H9 (cell line): ENCODE measurements at regions not wholly inside any gene's neighbourhood (a gene's known extent, or its start where the extent isn't known, plus 50 kb on each side); places are given as distances from the start of the nearest gene placed in this dataset.

Experiments used
- DNase-seq: peaks from one replicate; pipeline ENCODE4 v3.0.0-alpha.2; 2017
- H2AFZ ChIP-seq: one replicate; pipeline ENCODE4 v1.6.1; 2013; ENCODE audit warnings: mild to moderate bottlenecking, low read length, control low read depth, moderate library complexity
- H2AK5ac ChIP-seq: 2 replicates; pipeline ENCODE4 v1.6.1; 2013; ENCODE audit warnings: low read length, control low read depth, mixed read lengths; ENCODE audit not compliant: insufficient read length
- H2BK120ac ChIP-seq: one replicate; pipeline ENCODE4 v1.6.1; 2013; ENCODE audit warnings: low read depth, mild to moderate bottlenecking, low read length, control low read depth, inconsistent platforms; ENCODE audit not compliant: poor library complexity, severe bottlenecking
- H2BK12ac ChIP-seq: 2 replicates; pipeline ENCODE4 v1.6.1; 2013; ENCODE audit warnings: low read length, control low read depth, mixed read lengths, low read depth; ENCODE audit not compliant: insufficient read length
- H2BK15ac ChIP-seq: 2 replicates; pipeline ENCODE4 v1.6.1; 2013; ENCODE audit warnings: low read depth, low read length, control low read depth
- H2BK20ac ChIP-seq: one replicate; pipeline ENCODE4 v1.6.1; 2013; ENCODE audit warnings: low read depth, mild to moderate bottlenecking, low read length, control low read depth, inconsistent platforms; ENCODE audit not compliant: poor library complexity, severe bottlenecking
- H2BK5ac ChIP-seq: 2 replicates; pipeline ENCODE4 v1.6.1; 2013; ENCODE audit warnings: low read length, control low read depth, mixed read lengths; ENCODE audit not compliant: insufficient read length
- H3K14ac ChIP-seq: 2 replicates; pipeline ENCODE4 v1.6.1; 2013; ENCODE audit warnings: low read length, control low read depth; ENCODE audit not compliant: insufficient read depth
- H3K18ac ChIP-seq: 2 replicates; pipeline ENCODE4 v1.6.1; 2013; ENCODE audit warnings: low read depth, mild to moderate bottlenecking, mixed read lengths, low read length, control low read depth; ENCODE audit not compliant: insufficient read length
- H3K23ac ChIP-seq: 2 replicates; pipeline ENCODE4 v1.6.1; 2013; ENCODE audit warnings: low read length, control low read depth, mixed read lengths, low read depth; ENCODE audit not compliant: insufficient read length
- H3K23me2 ChIP-seq: 2 replicates; pipeline ENCODE4 v1.6.1; 2013; ENCODE audit warnings: low read depth, mild to moderate bottlenecking, mixed read lengths, low read length, control low read depth; ENCODE audit not compliant: insufficient read length, poor library complexity, severe bottlenecking
- H3K27ac ChIP-seq: 2 replicates; pipeline ENCODE4 v1.5.1; 2013; ENCODE audit warnings: low read length, control low read depth, mixed read lengths, low read depth; ENCODE audit not compliant: insufficient read length
- H3K27me3 ChIP-seq: 2 replicates; pipeline ENCODE4 v1.6.1; 2013; ENCODE audit warnings: low read length, control low read depth, inconsistent platforms; ENCODE audit not compliant: insufficient read depth
- H3K4ac ChIP-seq: 2 replicates; pipeline ENCODE4 v1.6.1; 2013; ENCODE audit warnings: low read depth, mild to moderate bottlenecking, control low read depth, inconsistent platforms, low read length, moderate library complexity
- H3K4me1 ChIP-seq: 2 replicates; pipeline ENCODE4 v1.6.1; 2013; ENCODE audit warnings: low read length, control low read depth, inconsistent platforms; ENCODE audit not compliant: insufficient read depth
- H3K4me2 ChIP-seq: 2 replicates; pipeline ENCODE4 v1.6.1; 2013; ENCODE audit warnings: low read length, control low read depth, mixed read lengths; ENCODE audit not compliant: insufficient read length, insufficient read depth
- H3K56ac ChIP-seq: 2 replicates; pipeline ENCODE4 v1.6.1; 2013; ENCODE audit warnings: low read depth, mild to moderate bottlenecking, mixed read lengths, low read length, control low read depth; ENCODE audit not compliant: insufficient read length
- H3K79me1 ChIP-seq: 2 replicates; pipeline ENCODE4 v1.6.1; 2013; ENCODE audit warnings: low read depth, mild to moderate bottlenecking, moderate library complexity, low read length, control low read depth, inconsistent platforms; ENCODE audit not compliant: insufficient read depth, poor library complexity, severe bottlenecking
- H3K79me2 ChIP-seq: 2 replicates; pipeline ENCODE4 v1.6.1; 2013; ENCODE audit warnings: low read length, control low read depth, inconsistent platforms; ENCODE audit not compliant: insufficient read depth
- H3K9ac ChIP-seq: 2 replicates; pipeline ENCODE4 v1.6.1; 2013; ENCODE audit warnings: low read length, control low read depth, mixed read lengths; ENCODE audit not compliant: insufficient read length; ENCODE audit errors: extremely low read depth
- H3K9me3 ChIP-seq: one replicate; pipeline ENCODE4 v1.6.1; 2013; ENCODE audit warnings: low read depth, low read length, inconsistent platforms; ENCODE audit not compliant: control insufficient read depth
- H3T11ph ChIP-seq: one replicate; pipeline ENCODE4 v1.6.1; 2013; ENCODE audit warnings: mild to moderate bottlenecking, low read length, control low read depth, inconsistent platforms
- H4K20me1 ChIP-seq: one replicate; pipeline ENCODE4 v1.6.1; 2013; ENCODE audit not compliant: control insufficient read depth, insufficient read length, insufficient read depth
- H4K5ac ChIP-seq: 2 replicates; pipeline ENCODE4 v1.6.1; 2013; ENCODE audit warnings: low read depth, mild to moderate bottlenecking, mixed read lengths, low read length, control low read depth; ENCODE audit not compliant: insufficient read length
- H4K8ac ChIP-seq: replicated peaks from 2 replicates; pipeline ENCODE4 v1.6.1; 2013; ENCODE audit warnings: low read length, control low read depth, mixed read lengths, low read depth; ENCODE audit not compliant: insufficient read length
- H4K91ac ChIP-seq: 2 replicates; pipeline ENCODE4 v1.6.1; 2013; ENCODE audit warnings: low read depth, mild to moderate bottlenecking, moderate library complexity, mixed read lengths, low read length, control low read depth; ENCODE audit not compliant: insufficient read length
- H3K27ac Mint-ChIP-seq, 3 experiments: 2 replicates in 2 of 3; 3 replicates in 1 of 3; pipeline ENCODE4 v1.8.0; 2020 to 2021; ENCODE audit warnings: mixed read lengths in 3 of 3, mild to moderate bottlenecking in 1 of 3, moderate library complexity in 1 of 3
- H3K27me3 Mint-ChIP-seq: 2 replicates; pipeline ENCODE4 v1.8.0; 2021; ENCODE audit warnings: low read depth, mild to moderate bottlenecking, moderate library complexity, mixed read lengths
- H3K36me3 Mint-ChIP-seq, 3 experiments: 2 replicates in 2 of 3; 3 replicates in 1 of 3; pipeline ENCODE4 v1.8.0; 2020 to 2021; ENCODE audit warnings: low read depth in 3 of 3, mixed read lengths in 3 of 3; ENCODE audit not compliant: insufficient read depth in 1 of 3
- H3K4me1 Mint-ChIP-seq, 2 experiments: 2 replicates each; pipeline ENCODE4 v1.8.0; 2020; ENCODE audit warnings: mixed read lengths in 2 of 2
- H3K4me3 Mint-ChIP-seq, 2 experiments: 2 replicates in 1 of 2; 3 replicates in 1 of 2; pipeline ENCODE4 v1.8.0; 2020 to 2021; ENCODE audit warnings: mild to moderate bottlenecking in 2 of 2, mixed read lengths in 2 of 2, moderate library complexity in 1 of 2
- H3K9me3 Mint-ChIP-seq, 2 experiments: 2 replicates in 1 of 2; 3 replicates in 1 of 2; pipeline ENCODE4 v1.8.0; 2020; ENCODE audit warnings: mild to moderate bottlenecking in 2 of 2, mixed read lengths in 2 of 2, moderate library complexity in 1 of 2
- CTCF ChIP-seq: fragments of 200-600 bp; sonication (generic); conservative IDR thresholded peaks from 3 replicates; pipeline ENCODE4 v1.8.0; 2021; ENCODE audit warnings: antibody characterized with exemption, mild to moderate bottlenecking
- WGBS: extraction: QIAGEN DNeasy Blood & Tissue Kit; methylation state at CpG from one replicate; pipeline ENCODE4 v1.1.7; 2013; ENCODE audit warnings: missing lambda C conversion rate, low lambda C conversion rate, mixed read lengths; ENCODE audit not compliant: insufficient read length; ENCODE audit errors: extremely low coverage; 5-methylcytosine and 5-hydroxymethylcytosine counted together

- TF ChIP-seq CTCF, result no peak
- Histone ChIP-seq H3K23me2 (no peaks in the 10 kb centered on the region), H3K9ac (no peak overlapping the region), H3K79me1 (no peaks in the 10 kb centered on the region), H2AK5ac (no peak overlapping the region), H3K23ac (no peak overlapping the region), H3T11ph (no peak overlapping the region), H3K18ac (no peak overlapping the region), H3K27me3 (no peaks in the 10 kb centered on the region), H4K8ac (no peak overlapping the region), H3K14ac (no peak overlapping the region), H4K20me1 (no peaks in the 10 kb centered on the region), H3K4me1 (no peaks in the 10 kb centered on the region), H2BK120ac (no peak overlapping the region), H3K79me2 (no peaks in the 10 kb centered on the region), H4K5ac (no peak overlapping the region), H3K56ac (no peak overlapping the region), H3K27ac (no peak overlapping the region), H2BK12ac (no peak overlapping the region), H2BK5ac (no peak overlapping the region), H3K4ac (no peak overlapping the region), H2BK20ac (no peak overlapping the region), H3K4me2 (no peak overlapping the region), H2BK15ac (no peak overlapping the region), H2AFZ (no peak overlapping the region), H3K9me3 (no peaks in the 10 kb centered on the region), H4K91ac (no peak overlapping the region)
- Mint-ChIP-seq H3K36me3 (peaks cover 0 to 2% (median 0%) of the 10 kb centered on the region in 3 experiments; a peak in 4 of 7 replicates), H3K4me1 (peaks cover 0 to 4% of the 10 kb centered on the region in 2 experiments; a peak in 1 of 4 replicates), H3K27me3 (no peaks in the 10 kb centered on the region; the same call in 1 of the 2 replicates), H3K4me3 (no peak overlapping the region), H3K9me3 (peaks cover 4 to 11% of the 10 kb centered on the region in 2 experiments; a peak in 4 of 5 replicates), H3K27ac (no peak overlapping the region)
- DNase-seq, result no peak
- no CpG with 5 or more reads among the region's 5 CpGs for WGBS
Measured at GRCh38 chr17:55895112-55895759, 144.4 kb downstream of the PCTP start.
